ENCODE measurements at regions not wholly inside any gene's neighbourhood (a gene's known extent, or its start where the extent isn't known, plus 50 kb on each side); places are given as distances from the start of the nearest gene placed in this dataset.

- TF ChIP-seq POLR2AphosphoS5 (IDR thresholded peaks at IDR 0.05) (no peak), CTCF (IDR thresholded peaks at IDR 0.05 in 8 of 11, conservative IDR thresholded peaks at IDR 0.05 in 3 of 11) (no peak)
These were observed 270.9 kb upstream of the RBMY1B start for GRCh38 chrY:21240221-21240620.
